Neuron (in vitro differentiated cells): ENCODE measurements at regions not wholly inside any gene's neighbourhood (a gene's known extent, or its start where the extent isn't known, plus 50 kb on each side); places are given as distances from the start of the nearest gene placed in this dataset.

Source experiments
- H2AFZ ChIP-seq: one replicate; pipeline ENCODE4 v1.6.1; 2013; ENCODE audit warnings: low read depth, mild to moderate bottlenecking, inconsistent platforms, low read length, moderate library complexity
- H3K27me3 ChIP-seq: one replicate; pipeline ENCODE4 v1.6.1; 2013; ENCODE audit warnings: low read length; ENCODE audit not compliant: insufficient read depth
- H3K36me3 ChIP-seq: one replicate; pipeline ENCODE4 v1.6.1; 2013; ENCODE audit warnings: low read length; ENCODE audit not compliant: insufficient read depth
- H3K4me1 ChIP-seq: one replicate; pipeline ENCODE4 v1.6.1; 2013; ENCODE audit warnings: low read length; ENCODE audit not compliant: insufficient read depth
- H3K4me3 ChIP-seq: 2 replicates; pipeline ENCODE4 v1.5.1; 2013; ENCODE audit warnings: mild to moderate bottlenecking, low read length, moderate library complexity
- H3K9me3 ChIP-seq: one replicate; pipeline ENCODE4 v1.6.1; 2013; ENCODE audit warnings: low read length

GRCh38 chr13:82036602-82037001 lies 1695.7 kb upstream of the SPRY2 start:
- H3K36me3 ChIP-seq = no peaks in the 10 kb centered on the region
- no peak overlapping the region for H2AFZ ChIP-seq
- H3K9me3 ChIP-seq = no peaks in the 10 kb centered on the region
- no peaks in the 10 kb centered on the region for H3K27me3 ChIP-seq
- no peak overlapping the region for H3K4me3 ChIP-seq
- H3K4me1 ChIP-seq = no peaks in the 10 kb centered on the region

- Histone ChIP-seq H3K4me3 (no peak overlapping the region), H3K27me3 (no peaks in the 10 kb centered on the region), H3K4me1 (no peaks in the 10 kb centered on the region), H3K9me3 (no peaks in the 10 kb centered on the region), H2AFZ (no peak overlapping the region), H3K36me3 (no peaks in the 10 kb centered on the region)
Observed at GRCh38 chr13:82011355-82011754, 1670.4 kb upstream of the SPRY2 start.

- Histone ChIP-seq H3K4me3 (no peak overlapping the region), H3K9me3 (no peaks in the 10 kb centered on the region), H3K27me3 (no peaks in the 10 kb centered on the region), H3K36me3 (no peaks in the 10 kb centered on the region), H3K4me1 (no peaks in the 10 kb centered on the region), H2AFZ (no peak overlapping the region)
Observed at GRCh38 chr13:82010780-82011179, 1669.9 kb upstream of the SPRY2 start.

GRCh38 chr13:82002710-82003109 lies 1661.8 kb upstream of the SPRY2 start:
- Histone ChIP-seq H3K4me1 (no peaks in the 10 kb centered on the region), H3K9me3 (no peaks in the 10 kb centered on the region), H3K27me3 (no peaks in the 10 kb centered on the region), H3K36me3 (no peaks in the 10 kb centered on the region), H2AFZ (no peak overlapping the region), H3K4me3 (no peak overlapping the region)

GRCh38 chr13:81995316-81995715 lies 1654.4 kb upstream of the SPRY2 start:
- no peaks in the 10 kb centered on the region for H3K36me3 ChIP-seq
- no peaks in the 10 kb centered on the region for H3K4me1 ChIP-seq
- H2AFZ ChIP-seq = no peak overlapping the region
- H3K27me3 ChIP-seq = no peaks in the 10 kb centered on the region
- H3K9me3 ChIP-seq = no peaks in the 10 kb centered on the region
- H3K4me3 ChIP-seq = no peak overlapping the region

- H3K4me3 ChIP-seq = no peak overlapping the region
- no peak overlapping the region for H2AFZ ChIP-seq
- H3K27me3 ChIP-seq = no peaks in the 10 kb centered on the region
- H3K9me3 ChIP-seq = no peaks in the 10 kb centered on the region
- H3K36me3 ChIP-seq = no peaks in the 10 kb centered on the region
- no peaks in the 10 kb centered on the region for H3K4me1 ChIP-seq
Observed at GRCh38 chr13:81990652-81991051, 1649.7 kb upstream of the SPRY2 start.

GRCh38 chr13:81988567-81988966 lies 1647.6 kb upstream of the SPRY2 start:
- H3K4me1 ChIP-seq = no peaks in the 10 kb centered on the region
- H3K27me3 ChIP-seq = no peaks in the 10 kb centered on the region
- H3K4me3 ChIP-seq = no peak overlapping the region
- no peak overlapping the region for H2AFZ ChIP-seq
- no peaks in the 10 kb centered on the region for H3K9me3 ChIP-seq
- no peaks in the 10 kb centered on the region for H3K36me3 ChIP-seq

- H3K4me3 ChIP-seq = no peak overlapping the region
Observed at GRCh38 chr13:81987677-81988357, 1646.9 kb upstream of the SPRY2 start.

GRCh38 chr13:81987159-81987558 lies 1646.2 kb upstream of the SPRY2 start:
- Histone ChIP-seq H2AFZ (no peak overlapping the region), H3K4me1 (no peaks in the 10 kb centered on the region), H3K36me3 (no peaks in the 10 kb centered on the region), H3K4me3 (no peak overlapping the region), H3K27me3 (no peaks in the 10 kb centered on the region), H3K9me3 (no peaks in the 10 kb centered on the region)

More at GRCh38 chr13:81987677-81988357, 1646.9 kb upstream of the SPRY2 start:
- no peaks in the 10 kb centered on the region for H3K36me3 ChIP-seq
- H2AFZ ChIP-seq = no peak overlapping the region
- no peaks in the 10 kb centered on the region for H3K27me3 ChIP-seq
- H3K9me3 ChIP-seq = no peaks in the 10 kb centered on the region
- H3K4me1 ChIP-seq = no peaks in the 10 kb centered on the region

GRCh38 chr13:81986308-81986707 lies 1645.4 kb upstream of the SPRY2 start:
- H2AFZ ChIP-seq = no peak overlapping the region
- H3K4me3 ChIP-seq = no peak overlapping the region
- H3K36me3 ChIP-seq = no peaks in the 10 kb centered on the region
- no peaks in the 10 kb centered on the region for H3K4me1 ChIP-seq
- no peaks in the 10 kb centered on the region for H3K9me3 ChIP-seq
- no peaks in the 10 kb centered on the region for H3K27me3 ChIP-seq

- Histone ChIP-seq H3K4me1 (no peaks in the 10 kb centered on the region), H2AFZ (no peak overlapping the region), H3K9me3 (no peaks in the 10 kb centered on the region), H3K27me3 (no peaks in the 10 kb centered on the region), H3K4me3 (no peak overlapping the region), H3K36me3 (no peaks in the 10 kb centered on the region)
Observed at GRCh38 chr13:81957121-81957520, 1616.2 kb upstream of the SPRY2 start.

GRCh38 chr13:81929988-81930387 lies 1589.1 kb upstream of the SPRY2 start:
- no peak overlapping the region for H2AFZ ChIP-seq
- H3K27me3 ChIP-seq = no peaks in the 10 kb centered on the region
- H3K36me3 ChIP-seq = no peaks in the 10 kb centered on the region
- no peak overlapping the region for H3K4me3 ChIP-seq
- H3K4me1 ChIP-seq = no peaks in the 10 kb centered on the region
- no peaks in the 10 kb centered on the region for H3K9me3 ChIP-seq

- Histone ChIP-seq H3K27me3 (no peaks in the 10 kb centered on the region), H2AFZ (no peak overlapping the region), H3K9me3 (no peaks in the 10 kb centered on the region)
Observed at GRCh38 chr13:81927347-81927746, 1586.4 kb upstream of the SPRY2 start.

GRCh38 chr13:81917810-81918209 lies 1576.9 kb upstream of the SPRY2 start:
- H3K9me3 ChIP-seq = no peaks in the 10 kb centered on the region
- H2AFZ ChIP-seq = no peak overlapping the region
- no peak overlapping the region for H3K4me3 ChIP-seq
- H3K4me1 ChIP-seq = no peaks in the 10 kb centered on the region
- H3K36me3 ChIP-seq = no peaks in the 10 kb centered on the region
- H3K27me3 ChIP-seq = no peaks in the 10 kb centered on the region

More at GRCh38 chr13:81927347-81927746, 1586.4 kb upstream of the SPRY2 start:
- no peaks in the 10 kb centered on the region for H3K36me3 ChIP-seq
- no peaks in the 10 kb centered on the region for H3K4me1 ChIP-seq
- H3K4me3 ChIP-seq = no peak overlapping the region
